Skeletal muscle tissue (tissue), 3 donors: ENCODE measurements at regions not wholly inside any gene's neighbourhood (a gene's known extent, or its start where the extent isn't known, plus 50 kb on each side); places are given as distances from the start of the nearest gene placed in this dataset.

Source experiments
- H3K27ac ChIP-seq: one replicate; pipeline ENCODE4 v1.7.0; 2013; ENCODE audit warnings: mild to moderate bottlenecking, low read depth, low read length, inconsistent platforms
- H3K27me3 ChIP-seq, 3 donors: one replicate each; pipeline ENCODE4 v1.7.0; 2013; ENCODE audit warnings: low read length in 3 of 3; ENCODE audit not compliant: control insufficient read depth in 3 of 3, insufficient read depth in 3 of 3
- H3K36me3 ChIP-seq, 3 donors: one replicate each; pipeline ENCODE4 v1.7.0; 2013; ENCODE audit warnings: low read length in 3 of 3; ENCODE audit not compliant: control insufficient read depth in 3 of 3, insufficient read depth in 3 of 3
- H3K4me1 ChIP-seq, 3 donors: one replicate each; pipeline ENCODE4 v1.7.0; 2013; ENCODE audit warnings: low read length in 3 of 3, mild to moderate bottlenecking in 3 of 3; ENCODE audit not compliant: control insufficient read depth in 3 of 3, insufficient read depth in 3 of 3
- H3K4me3 ChIP-seq, 3 donors: one replicate each; pipeline ENCODE4 v1.7.0; 2013; ENCODE audit warnings: low read length in 3 of 3
- H3K9ac ChIP-seq, 3 donors: one replicate each; pipeline ENCODE4 v1.7.0; 2013; ENCODE audit warnings: low read length in 3 of 3, mild to moderate bottlenecking in 3 of 3, moderate library complexity in 2 of 3, low read depth in 1 of 3
- H3K9me3 ChIP-seq, 3 donors: one replicate each; pipeline ENCODE4 v1.7.0; 2013; ENCODE audit warnings: low read length in 3 of 3; ENCODE audit not compliant: control insufficient read depth in 3 of 3
- donor health status: Osteomylitis.

GRCh38 chr2:199144036-199144435, 313.7 kb downstream of the SATB2 start:
- H3K9ac ChIP-seq: no peak overlapping the region
- no peaks in the 10 kb centered on the region for H3K4me1 ChIP-seq
- H3K27ac ChIP-seq: no peak overlapping the region
- peaks cover 0 to 3% (median 2%) of the 10 kb centered on the region in 3 donors for H3K9me3 ChIP-seq
- no peaks in the 10 kb centered on the region for H3K36me3 ChIP-seq
- H3K27me3 ChIP-seq: no peaks in the 10 kb centered on the region
- no peak overlapping the region for H3K4me3 ChIP-seq

GRCh38 chr2:199136681-199137080, 321.1 kb downstream of the SATB2 start:
- Histone ChIP-seq H3K27ac (no peak overlapping the region), H3K9me3 (peaks cover 0 to 3% (median 2%) of the 10 kb centered on the region in 3 donors), H3K9ac (no peak overlapping the region), H3K36me3 (no peaks in the 10 kb centered on the region), H3K4me3 (no peak overlapping the region), H3K27me3 (no peaks in the 10 kb centered on the region), H3K4me1 (no peaks in the 10 kb centered on the region)

GRCh38 chr2:199136242-199136641, 321.5 kb downstream of the SATB2 start:
- Histone ChIP-seq H3K27me3 (no peaks in the 10 kb centered on the region), H3K9me3 (peaks cover 0 to 3% (median 2%) of the 10 kb centered on the region in 3 donors), H3K36me3 (no peaks in the 10 kb centered on the region), H3K4me1 (no peaks in the 10 kb centered on the region), H3K9ac (no peak overlapping the region), H3K4me3 (no peak overlapping the region), H3K27ac (no peak overlapping the region)

- Histone ChIP-seq H3K9ac (no peak overlapping the region), H3K4me3 (no peak overlapping the region), H3K27ac (no peak overlapping the region), H3K27me3 (no peaks in the 10 kb centered on the region), H3K36me3 (no peaks in the 10 kb centered on the region), H3K9me3 (no peaks in the 10 kb centered on the region), H3K4me1 (no peaks in the 10 kb centered on the region)
Observed at GRCh38 chr2:199131876-199132275, 325.9 kb downstream of the SATB2 start.

GRCh38 chr2:199131136-199131655, 326.5 kb downstream of the SATB2 start:
- H3K27me3 ChIP-seq: no peaks in the 10 kb centered on the region
- no peak overlapping the region for H3K4me3 ChIP-seq
- no peak overlapping the region for H3K27ac ChIP-seq
- H3K36me3 ChIP-seq: no peaks in the 10 kb centered on the region
- H3K9ac ChIP-seq: no peak overlapping the region
- no peaks in the 10 kb centered on the region for H3K4me1 ChIP-seq
- no peaks in the 10 kb centered on the region for H3K9me3 ChIP-seq

- H3K9me3 ChIP-seq: no peaks in the 10 kb centered on the region
- no peaks in the 10 kb centered on the region for H3K4me1 ChIP-seq
- H3K9ac ChIP-seq: no peak overlapping the region
- H3K36me3 ChIP-seq: no peaks in the 10 kb centered on the region
- H3K27me3 ChIP-seq: no peaks in the 10 kb centered on the region
- no peak overlapping the region for H3K4me3 ChIP-seq
- H3K27ac ChIP-seq: no peak overlapping the region
Observed at GRCh38 chr2:199130501-199130900, 327.2 kb downstream of the SATB2 start.

- no peak overlapping the region for H3K27ac ChIP-seq
Observed at GRCh38 chr2:199128476-199129229, 329.1 kb downstream of the SATB2 start.

GRCh38 chr2:199119796-199120195, 337.9 kb downstream of the SATB2 start:
- Histone ChIP-seq H3K4me3 (no peak overlapping the region), H3K36me3 (no peaks in the 10 kb centered on the region), H3K9ac (no peak overlapping the region), H3K9me3 (no peaks in the 10 kb centered on the region), H3K27me3 (no peaks in the 10 kb centered on the region), H3K4me1 (no peaks in the 10 kb centered on the region), H3K27ac (no peak overlapping the region)

More at GRCh38 chr2:199128476-199129229, 329.1 kb downstream of the SATB2 start:
- no peak overlapping the region for H3K9ac ChIP-seq
- H3K27me3 ChIP-seq: no peaks in the 10 kb centered on the region
- no peaks in the 10 kb centered on the region for H3K9me3 ChIP-seq
- H3K36me3 ChIP-seq: no peaks in the 10 kb centered on the region
- H3K4me3 ChIP-seq: no peak overlapping the region
- H3K4me1 ChIP-seq: no peaks in the 10 kb centered on the region

- H3K9ac ChIP-seq: no peak overlapping the region
Observed at GRCh38 chr2:199118673-199119112, 339.0 kb downstream of the SATB2 start.

GRCh38 chr2:199115169-199115568, 342.6 kb downstream of the SATB2 start:
- no peak overlapping the region for H3K9ac ChIP-seq
- no peak overlapping the region for H3K27ac ChIP-seq
- no peak overlapping the region for H3K4me3 ChIP-seq
- no peaks in the 10 kb centered on the region for H3K27me3 ChIP-seq
- no peaks in the 10 kb centered on the region for H3K36me3 ChIP-seq
- no peaks in the 10 kb centered on the region for H3K4me1 ChIP-seq
- no peaks in the 10 kb centered on the region for H3K9me3 ChIP-seq

More at GRCh38 chr2:199118673-199119112, 339.0 kb downstream of the SATB2 start:
- Histone ChIP-seq H3K27me3 (no peaks in the 10 kb centered on the region), H3K4me3 (no peak overlapping the region), H3K4me1 (no peaks in the 10 kb centered on the region), H3K9me3 (no peaks in the 10 kb centered on the region), H3K36me3 (no peaks in the 10 kb centered on the region), H3K27ac (no peak overlapping the region)
